ENCODE measurements at regions not wholly inside any gene's neighbourhood (a gene's known extent, or its start where the extent isn't known, plus 50 kb on each side); places are given as distances from the start of the nearest gene placed in this dataset.

DNA sequence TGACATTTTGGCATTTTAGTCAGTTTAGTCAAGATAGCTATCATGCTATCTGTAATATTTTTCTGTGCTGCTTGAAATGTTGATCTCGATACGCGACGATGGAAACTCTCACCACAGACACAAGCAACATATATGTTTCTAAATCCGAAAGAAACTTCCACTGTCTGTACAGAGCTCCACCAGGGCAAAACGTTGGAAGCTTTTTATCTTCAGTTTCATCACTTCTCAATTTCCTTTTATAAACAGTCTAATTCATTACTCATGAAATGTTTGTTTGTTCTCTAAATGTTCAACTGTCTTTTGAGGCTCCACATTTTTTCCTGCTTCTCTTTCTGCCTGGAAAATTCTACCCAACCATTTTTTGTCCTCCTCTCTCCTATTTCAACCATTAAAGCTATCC lies 737.6 kb downstream of the SLC16A7 start:
- no peaks in the 10 kb centered on the region for H3K9me3 ChIP-seq (ENCODE audit: insufficient read depth, low read depth, low read length)
- no peaks in the 10 kb centered on the region for H4K20me1 ChIP-seq (ENCODE audit: insufficient read depth, low read length, poor library complexity, severe bottlenecking)
- H3K9me2 ChIP-seq (replicated peaks; ENCODE audit: low read depth, low read length) = no peaks in the 10 kb centered on the region
- H3F3A ChIP-seq (ENCODE audit: low read depth) = no peaks in the 10 kb centered on the region
- no peaks in the 10 kb centered on the region for H3K36me3 ChIP-seq (ENCODE audit: insufficient read depth, low read length)
- no peaks in the 10 kb centered on the region for H3K79me2 ChIP-seq (ENCODE audit: insufficient read depth, low read length)
- TF ChIP-seq, protein P1, sequence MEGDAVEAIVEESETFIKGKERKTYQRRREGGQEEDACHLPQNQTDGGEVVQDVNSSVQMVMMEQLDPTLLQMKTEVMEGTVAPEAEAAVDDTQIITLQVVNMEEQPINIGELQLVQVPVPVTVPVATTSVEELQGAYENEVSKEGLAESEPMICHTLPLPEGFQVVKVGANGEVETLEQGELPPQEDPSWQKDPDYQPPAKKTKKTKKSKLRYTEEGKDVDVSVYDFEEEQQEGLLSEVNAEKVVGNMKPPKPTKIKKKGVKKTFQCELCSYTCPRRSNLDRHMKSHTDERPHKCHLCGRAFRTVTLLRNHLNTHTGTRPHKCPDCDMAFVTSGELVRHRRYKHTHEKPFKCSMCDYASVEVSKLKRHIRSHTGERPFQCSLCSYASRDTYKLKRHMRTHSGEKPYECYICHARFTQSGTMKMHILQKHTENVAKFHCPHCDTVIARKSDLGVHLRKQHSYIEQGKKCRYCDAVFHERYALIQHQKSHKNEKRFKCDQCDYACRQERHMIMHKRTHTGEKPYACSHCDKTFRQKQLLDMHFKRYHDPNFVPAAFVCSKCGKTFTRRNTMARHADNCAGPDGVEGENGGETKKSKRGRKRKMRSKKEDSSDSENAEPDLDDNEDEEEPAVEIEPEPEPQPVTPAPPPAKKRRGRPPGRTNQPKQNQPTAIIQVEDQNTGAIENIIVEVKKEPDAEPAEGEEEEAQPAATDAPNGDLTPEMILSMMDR (conservative IDR thresholded peaks at IDR 0.05; ENCODE audit: low read length) = no peak
- no peak for TF ChIP-seq EZH2phosphoT487 (IDR thresholded peaks at IDR 0.05; ENCODE audit: borderline replicate concordance)
- no peak overlapping the region for H3K4me3 ChIP-seq (ENCODE audit: low read length, poor library complexity, severe bottlenecking)
- H3K4me2 ChIP-seq (ENCODE audit: low read depth, low read length, poor library complexity, severe bottlenecking) = no peak overlapping the region
- no peaks in the 10 kb centered on the region for H3K27me3 ChIP-seq (ENCODE audit: insufficient read depth, low read length, poor library complexity, severe bottlenecking)
- H3K4me1 ChIP-seq (ENCODE audit: insufficient read depth, low read length, poor library complexity, severe bottlenecking) = no peaks in the 10 kb centered on the region
- H2AFZ ChIP-seq (ENCODE audit: low read length) = no peak overlapping the region
- no peak overlapping the region for H3K9ac ChIP-seq (ENCODE audit: low read depth, low read length, poor library complexity, severe bottlenecking)

DNA sequence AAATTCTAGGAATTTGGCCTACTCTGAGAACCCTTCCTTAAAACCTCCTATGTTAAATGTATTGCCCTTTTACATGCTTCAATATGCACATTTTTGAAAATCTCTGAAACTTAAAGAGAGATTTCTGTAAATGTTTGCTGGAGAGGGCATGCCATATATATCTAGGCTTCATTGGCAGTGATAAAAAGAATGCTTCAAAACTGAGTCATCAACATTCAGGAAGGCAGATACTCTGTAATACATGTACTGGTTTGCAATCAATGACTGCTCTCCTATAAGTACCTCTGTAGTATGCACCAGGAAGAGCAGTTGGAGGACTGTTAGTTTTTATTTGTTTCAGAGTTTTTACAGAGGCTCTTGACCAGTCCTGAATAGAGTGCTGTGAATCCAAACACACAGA lies 739.9 kb downstream of the SLC16A7 start:
- Histone ChIP-seq H3K4me3 (ENCODE audit: low read length, poor library complexity, severe bottlenecking) (no peak overlapping the region), H3K9me3 (ENCODE audit: insufficient read depth, low read depth, low read length) (no peaks in the 10 kb centered on the region), H2AFZ (ENCODE audit: low read length) (no peak overlapping the region), H3K9me2 (replicated peaks; ENCODE audit: low read depth, low read length) (no peaks in the 10 kb centered on the region), H3K79me2 (ENCODE audit: insufficient read depth, low read length) (no peaks in the 10 kb centered on the region), H3K4me1 (ENCODE audit: insufficient read depth, low read length, poor library complexity, severe bottlenecking) (no peaks in the 10 kb centered on the region), H3F3A (ENCODE audit: low read depth) (no peaks in the 10 kb centered on the region), H3K27me3 (ENCODE audit: insufficient read depth, low read length, poor library complexity, severe bottlenecking) (no peaks in the 10 kb centered on the region), H3K36me3 (ENCODE audit: insufficient read depth, low read length) (no peaks in the 10 kb centered on the region), H3K9ac (ENCODE audit: low read depth, low read length, poor library complexity, severe bottlenecking) (no peak overlapping the region), H3K4me2 (ENCODE audit: low read depth, low read length, poor library complexity, severe bottlenecking) (no peak overlapping the region), H4K20me1 (ENCODE audit: insufficient read depth, low read length, poor library complexity, severe bottlenecking) (no peaks in the 10 kb centered on the region)
- no peak for TF ChIP-seq EZH2phosphoT487 (IDR thresholded peaks at IDR 0.05; ENCODE audit: borderline replicate concordance)
- TF ChIP-seq, protein P1 (conservative IDR thresholded peaks at IDR 0.05; ENCODE audit: low read length) = no peak

DNA sequence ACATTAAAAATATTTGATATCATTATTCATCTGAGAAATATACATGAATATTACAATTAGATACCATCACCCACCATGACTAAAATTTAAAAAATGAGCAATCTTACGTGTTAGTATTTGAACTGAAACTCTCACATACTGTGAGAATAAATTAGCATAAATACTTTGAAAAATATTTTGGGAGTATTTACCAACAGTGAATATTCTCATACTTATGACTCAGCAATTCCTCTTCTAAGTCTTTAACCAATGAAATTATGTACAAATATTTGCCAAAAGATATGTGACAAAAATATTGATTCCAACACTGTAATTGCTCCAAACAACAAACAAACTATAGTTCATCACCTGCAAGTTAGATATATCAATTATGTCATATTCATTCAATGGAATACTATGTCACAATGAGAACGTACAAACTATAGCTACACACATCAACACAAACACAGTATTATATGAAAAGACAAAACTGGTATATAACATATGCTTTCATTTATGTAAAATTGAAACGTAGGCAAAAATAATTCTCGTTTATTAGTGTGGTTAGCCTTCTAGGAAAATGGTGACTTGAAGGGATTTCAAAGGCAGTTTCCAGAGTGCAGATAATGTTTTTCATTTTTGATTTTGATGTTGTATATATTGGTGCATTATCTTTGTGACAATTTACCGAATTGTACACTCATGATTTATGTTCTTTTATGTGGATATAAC lies 742.2 kb downstream of the SLC16A7 start:
- Histone ChIP-seq H3K4me3 (ENCODE audit: low read length, poor library complexity, severe bottlenecking) (no peak overlapping the region), H3K27me3 (ENCODE audit: insufficient read depth, low read length, poor library complexity, severe bottlenecking) (no peaks in the 10 kb centered on the region), H3K4me1 (ENCODE audit: insufficient read depth, low read length, poor library complexity, severe bottlenecking) (no peaks in the 10 kb centered on the region), H3F3A (ENCODE audit: low read depth) (no peaks in the 10 kb centered on the region), H3K9me2 (replicated peaks; ENCODE audit: low read depth, low read length) (no peaks in the 10 kb centered on the region), H3K36me3 (ENCODE audit: insufficient read depth, low read length) (no peaks in the 10 kb centered on the region), H3K79me2 (ENCODE audit: insufficient read depth, low read length) (no peaks in the 10 kb centered on the region), H3K9me3 (ENCODE audit: insufficient read depth, low read depth, low read length) (no peaks in the 10 kb centered on the region), H3K4me2 (ENCODE audit: low read depth, low read length, poor library complexity, severe bottlenecking) (no peak overlapping the region), H2AFZ (ENCODE audit: low read length) (no peak overlapping the region), H3K9ac (ENCODE audit: low read depth, low read length, poor library complexity, severe bottlenecking) (no peak overlapping the region), H4K20me1 (ENCODE audit: insufficient read depth, low read length, poor library complexity, severe bottlenecking) (no peaks in the 10 kb centered on the region)
- TF ChIP-seq EZH2phosphoT487 (IDR thresholded peaks at IDR 0.05; ENCODE audit: borderline replicate concordance) = no peak
- TF ChIP-seq, protein P1 (conservative IDR thresholded peaks at IDR 0.05; ENCODE audit: low read length) = no peak

All from Loucy (cell line).